Natural killer cell (primary cell): ENCODE measurements at regions not wholly inside any gene's neighbourhood (a gene's known extent, or its start where the extent isn't known, plus 50 kb on each side); places are given as distances from the start of the nearest gene placed in this dataset.

ENCODE experiments used
- ATAC-seq, 3 donors: fragments of 150-1000 bp in 2 of 3; fragments of 200-7000 bp in 1 of 3; cut with Tn5 transposase; 1 replicate in 1 of 3; 2 replicates in 2 of 3; pipeline ENCODE4 v1.10.0; 2021; ENCODE audit warnings: mild to moderate bottlenecking in 2 of 3, moderate library complexity in 2 of 3
- DNase-seq, 2 donors: peaks; one replicate each; pipeline versions ENCODE4 v3.0.0 to v3.0.0-alpha.2; 2013 to 2021; ENCODE audit warnings: mixed read lengths in 1 of 2
- H3K27ac ChIP-seq: one replicate; pipeline ENCODE4 v1.5.1; 2013; ENCODE audit warnings: mild to moderate bottlenecking, low read length
- H3K27me3 ChIP-seq: one replicate; pipeline ENCODE4 v1.6.1; 2013; ENCODE audit warnings: low read length; ENCODE audit not compliant: control insufficient read depth, insufficient read depth
- H3K36me3 ChIP-seq: one replicate; pipeline ENCODE4 v1.6.1; 2013; ENCODE audit warnings: low read length; ENCODE audit not compliant: control insufficient read depth, insufficient read depth
- H3K4me1 ChIP-seq: one replicate; pipeline ENCODE4 v1.6.1; 2013; ENCODE audit warnings: low read length; ENCODE audit not compliant: control insufficient read depth, insufficient read depth
- H3K4me3 ChIP-seq: one replicate; pipeline ENCODE4 v1.5.1; 2013; ENCODE audit warnings: low read length
- H3K9me3 ChIP-seq: one replicate; pipeline ENCODE4 v1.6.1; 2013; ENCODE audit warnings: low read length; ENCODE audit not compliant: control insufficient read depth, insufficient read depth
- H3K27ac Mint-ChIP-seq, 2 donors: one replicate each; pipeline ENCODE4 v1.8.0; 2022; ENCODE audit warnings: mild to moderate bottlenecking in 2 of 2, mixed read lengths in 2 of 2, moderate library complexity in 1 of 2
- H3K27me3 Mint-ChIP-seq, 2 donors: one replicate each; pipeline ENCODE4 v1.8.0; 2022; ENCODE audit warnings: low read depth in 2 of 2, mixed read lengths in 2 of 2
- H3K36me3 Mint-ChIP-seq: one replicate; pipeline ENCODE4 v1.8.0; 2022; ENCODE audit warnings: mixed read lengths
- H3K4me1 Mint-ChIP-seq, 2 donors: one replicate each; pipeline ENCODE4 v1.8.0; 2022; ENCODE audit warnings: mixed read lengths in 2 of 2
- H3K4me3 Mint-ChIP-seq: one replicate; pipeline ENCODE4 v1.8.0; 2022; ENCODE audit warnings: mild to moderate bottlenecking, moderate library complexity, mixed read lengths
- H3K9me3 Mint-ChIP-seq, 2 donors: one replicate each; pipeline ENCODE4 v1.8.0; 2022; ENCODE audit warnings: mixed read lengths in 2 of 2
- CTCF ChIP-seq: fragments of 200-600 bp; IDR thresholded peaks from one replicate; pipeline ENCODE4 v1.8.0; 2022; ENCODE audit warnings: antibody characterized with exemption
- WGBS: methylation state at CpG from one replicate; pipeline ENCODE4 v1.1.7; 2013; ENCODE audit warnings: missing lambda C conversion rate; ENCODE audit not compliant: insufficient coverage; 5-methylcytosine and 5-hydroxymethylcytosine counted together
- intact Hi-C: fragments of 100-400 bp; cut with micrococcal nuclease; formaldehyde crosslinking; loops from one replicate; pipeline ENCODE4 v1.14.2; 2022

DNA sequence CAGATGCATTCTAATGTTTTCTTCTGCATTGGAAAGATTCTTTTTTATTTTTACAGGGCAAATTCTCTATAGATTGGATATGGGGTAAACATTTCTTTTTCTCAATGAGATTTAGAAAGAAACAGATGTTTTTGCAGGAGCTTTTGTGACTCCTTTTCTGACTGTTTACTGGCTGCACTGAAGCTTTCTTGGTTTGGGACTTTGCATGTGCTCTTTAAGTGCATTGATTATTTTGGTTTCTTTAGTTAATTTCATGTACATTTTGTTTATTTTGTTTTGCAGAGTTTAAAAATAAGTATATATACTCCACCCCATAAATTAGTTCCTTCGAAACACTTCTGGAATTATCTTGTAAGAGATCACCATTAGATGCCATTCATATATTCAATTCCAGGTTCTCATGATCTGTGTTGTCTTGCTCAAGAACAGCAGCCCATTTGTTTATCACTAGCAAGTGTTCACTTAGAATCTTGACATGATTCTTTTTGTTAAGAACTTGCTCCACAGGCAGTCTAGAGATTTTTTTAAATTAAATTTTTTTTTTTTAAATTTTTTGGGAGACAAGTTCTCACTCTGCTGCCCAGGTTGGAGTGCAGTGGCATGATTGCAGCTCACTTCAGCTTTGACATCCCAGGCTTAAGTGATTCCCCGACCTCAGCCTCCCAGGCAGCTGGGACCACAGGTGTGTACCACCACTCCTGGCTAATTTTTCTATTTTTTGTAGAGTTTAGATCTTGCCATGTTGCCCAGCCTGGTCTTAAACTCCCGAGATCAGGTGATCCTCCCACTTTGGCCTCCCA, 233.7 kb downstream of the MYCN start:
- WGBS: 72% methylated on average over 3 of the region's 3 CpGs
- no peaks in the 10 kb centered on the region for H3K9me3 ChIP-seq
- no peak for ATAC-seq
- TF ChIP-seq CTCF: no peak
- no peaks in the 10 kb centered on the region for H3K4me1 Mint-ChIP-seq
- no peaks in the 10 kb centered on the region for H3K27me3 ChIP-seq
- no peaks in the 10 kb centered on the region for H3K36me3 ChIP-seq
- no peak overlapping the region for H3K27ac Mint-ChIP-seq
- H3K4me3 Mint-ChIP-seq: no peak overlapping the region
- H3K27me3 Mint-ChIP-seq: peaks cover 0 to 2% of the 10 kb centered on the region in 2 donors
- H3K4me3 ChIP-seq: no peak overlapping the region
- no peaks in the 10 kb centered on the region for H3K9me3 Mint-ChIP-seq
- intact Hi-C loops: no loop called here
- no peaks in the 10 kb centered on the region for H3K36me3 Mint-ChIP-seq
- no peaks in the 10 kb centered on the region for H3K4me1 ChIP-seq
- H3K27ac ChIP-seq: no peak overlapping the region
- DNase-seq: no peak

DNA sequence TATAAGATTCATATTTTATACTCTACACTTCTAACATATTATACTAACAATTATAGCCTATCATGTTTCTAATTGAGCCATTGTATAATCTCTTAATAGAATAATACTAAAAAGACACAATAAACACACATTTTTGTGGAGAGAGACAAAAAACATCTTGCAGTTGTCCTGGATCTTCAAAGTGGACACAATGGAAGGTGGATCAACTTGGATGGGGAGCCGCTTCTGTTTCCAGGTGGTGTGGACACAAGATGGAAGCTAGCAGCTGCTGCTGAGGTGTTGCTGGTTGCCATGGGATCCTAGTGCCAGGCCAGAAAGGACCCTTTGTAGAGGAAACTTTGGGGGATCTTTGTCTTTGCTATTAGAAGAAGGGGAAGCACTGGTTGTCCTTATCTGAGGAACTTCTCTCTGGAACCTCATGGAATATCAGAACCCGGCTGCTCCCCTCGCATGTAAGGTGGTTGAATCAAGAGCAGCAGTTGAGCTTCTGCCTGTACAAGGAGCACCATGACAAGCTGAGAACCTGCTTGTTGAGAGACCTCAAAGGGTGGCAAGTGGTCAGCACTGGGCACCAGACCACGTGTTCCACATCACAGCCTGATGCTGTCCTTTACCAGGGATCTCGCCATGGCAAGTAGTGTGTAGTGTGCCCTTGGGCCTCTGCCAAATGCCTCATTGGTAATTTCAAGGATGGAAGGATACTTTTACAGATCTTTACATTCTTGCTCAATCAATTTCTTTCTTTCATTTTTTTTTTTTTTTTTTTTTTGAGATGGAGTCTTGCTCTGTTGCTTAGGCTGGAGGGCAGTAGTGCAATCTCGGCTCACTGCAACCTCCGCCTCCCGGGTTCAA, 232.2 kb downstream of the MYCN start:
- Histone ChIP-seq H3K4me3 (no peak overlapping the region), H3K36me3 (no peaks in the 10 kb centered on the region), H3K9me3 (no peaks in the 10 kb centered on the region), H3K27ac (no peak overlapping the region), H3K4me1 (no peaks in the 10 kb centered on the region), H3K27me3 (no peaks in the 10 kb centered on the region)
- DNase-seq (no peak), ATAC-seq (no peak)
- Mint-ChIP-seq H3K4me1 (no peaks in the 10 kb centered on the region), H3K9me3 (no peaks in the 10 kb centered on the region), H3K36me3 (no peaks in the 10 kb centered on the region), H3K27ac (no peak overlapping the region), H3K27me3 (peaks cover 0 to 2% of the 10 kb centered on the region in 2 donors), H3K4me3 (no peak overlapping the region)
- no peak for TF ChIP-seq CTCF
- intact Hi-C loops: no loop called here
- WGBS: 88% methylated on average over 8 of the region's 8 CpGs

GRCh38 chr2:16171425-16171920, 231.1 kb downstream of the MYCN start:
- Mint-ChIP-seq H3K4me3 (no peak overlapping the region), H3K27me3 (peaks cover 0 to 2% of the 10 kb centered on the region in 2 donors), H3K27ac (no peak overlapping the region), H3K9me3 (no peaks in the 10 kb centered on the region), H3K4me1 (no peaks in the 10 kb centered on the region), H3K36me3 (no peaks in the 10 kb centered on the region)
- no peaks in the 10 kb centered on the region for H3K27me3 ChIP-seq
- 94% methylated on average over 2 of the region's 3 CpGs for WGBS
- no peak overlapping the region for H3K4me3 ChIP-seq
- no peaks in the 10 kb centered on the region for H3K36me3 ChIP-seq
- ATAC-seq (no peak), DNase-seq (no peak)
- no peaks in the 10 kb centered on the region for H3K4me1 ChIP-seq
- H3K27ac ChIP-seq: no peak overlapping the region
- intact Hi-C loops: no loop called here
- no peaks in the 10 kb centered on the region for H3K9me3 ChIP-seq
- no peak for TF ChIP-seq CTCF
